HFFc6 (cell line): ENCODE measurements at regions not wholly inside any gene's neighbourhood (a gene's known extent, or its start where the extent isn't known, plus 50 kb on each side); places are given as distances from the start of the nearest gene placed in this dataset.
A peak's percentile ranks its signal among the peaks of the same experiment; 100 is the strongest.

Experiments
- DNase-seq: peaks from one replicate; pipeline ENCODE4 v3.0.0-alpha.2; 2018
- H3K27ac Mint-ChIP-seq: 2 replicates; pipeline ENCODE4 v1.8.0; 2020; ENCODE audit warnings: mild to moderate bottlenecking, mixed read lengths
- H3K27me3 Mint-ChIP-seq: 2 replicates; pipeline ENCODE4 v1.8.0; 2021; ENCODE audit warnings: mild to moderate bottlenecking, moderate library complexity, mixed read lengths; ENCODE audit not compliant: insufficient read depth
- H3K36me3 Mint-ChIP-seq: 2 replicates; pipeline ENCODE4 v1.8.0; 2021; ENCODE audit warnings: low read depth, mixed read lengths
- H3K4me1 Mint-ChIP-seq: 2 replicates; pipeline ENCODE4 v1.8.0; 2020; ENCODE audit warnings: low read depth, mixed read lengths
- H3K4me3 Mint-ChIP-seq: 2 replicates; pipeline ENCODE4 v1.8.0; 2020; ENCODE audit warnings: mild to moderate bottlenecking, moderate library complexity, mixed read lengths
- H3K9me3 Mint-ChIP-seq: 2 replicates; pipeline ENCODE4 v1.8.0; 2020; ENCODE audit warnings: mild to moderate bottlenecking, mixed read lengths
- TF ChIP-seq, protein P1 (sequence below): fragments of 200-600 bp; sonication (generic); IDR thresholded peaks from 2 replicates; pipeline ENCODE4 v1.5.0; 2021; ENCODE audit warnings: antibody characterized with exemption, mild to moderate bottlenecking

GRCh38 chr1:238239343-238239742, 348.6 kb upstream of the ZP4 start:
- H3K36me3 Mint-ChIP-seq = no peaks in the 10 kb centered on the region
- peaks cover 22% of the 10 kb centered on the region; the same call in 1 of the 2 replicates for H3K4me1 Mint-ChIP-seq
- no peak overlapping the region for H3K27ac Mint-ChIP-seq
- peaks cover 3% of the 10 kb centered on the region; the same call in 1 of the 2 replicates for H3K9me3 Mint-ChIP-seq
- TF ChIP-seq, protein P1, sequence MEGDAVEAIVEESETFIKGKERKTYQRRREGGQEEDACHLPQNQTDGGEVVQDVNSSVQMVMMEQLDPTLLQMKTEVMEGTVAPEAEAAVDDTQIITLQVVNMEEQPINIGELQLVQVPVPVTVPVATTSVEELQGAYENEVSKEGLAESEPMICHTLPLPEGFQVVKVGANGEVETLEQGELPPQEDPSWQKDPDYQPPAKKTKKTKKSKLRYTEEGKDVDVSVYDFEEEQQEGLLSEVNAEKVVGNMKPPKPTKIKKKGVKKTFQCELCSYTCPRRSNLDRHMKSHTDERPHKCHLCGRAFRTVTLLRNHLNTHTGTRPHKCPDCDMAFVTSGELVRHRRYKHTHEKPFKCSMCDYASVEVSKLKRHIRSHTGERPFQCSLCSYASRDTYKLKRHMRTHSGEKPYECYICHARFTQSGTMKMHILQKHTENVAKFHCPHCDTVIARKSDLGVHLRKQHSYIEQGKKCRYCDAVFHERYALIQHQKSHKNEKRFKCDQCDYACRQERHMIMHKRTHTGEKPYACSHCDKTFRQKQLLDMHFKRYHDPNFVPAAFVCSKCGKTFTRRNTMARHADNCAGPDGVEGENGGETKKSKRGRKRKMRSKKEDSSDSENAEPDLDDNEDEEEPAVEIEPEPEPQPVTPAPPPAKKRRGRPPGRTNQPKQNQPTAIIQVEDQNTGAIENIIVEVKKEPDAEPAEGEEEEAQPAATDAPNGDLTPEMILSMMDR = no peak
- DNase-seq = no peak
- H3K4me3 Mint-ChIP-seq = no peak overlapping the region
- no peaks in the 10 kb centered on the region for H3K27me3 Mint-ChIP-seq

GRCh38 chr1:238233966-238234365, 343.2 kb upstream of the ZP4 start:
- TF ChIP-seq, protein P1 = no peak
- DNase-seq = no peak
- no peak overlapping the region for H3K27ac Mint-ChIP-seq
- no peak overlapping the region for H3K4me3 Mint-ChIP-seq
- H3K4me1 Mint-ChIP-seq = peaks cover 9% of the 10 kb centered on the region; the same call in 1 of the 2 replicates
- no peaks in the 10 kb centered on the region for H3K36me3 Mint-ChIP-seq
- H3K27me3 Mint-ChIP-seq = no peaks in the 10 kb centered on the region
- H3K9me3 Mint-ChIP-seq = peaks cover 3% of the 10 kb centered on the region; the same call in 1 of the 2 replicates

DNA sequence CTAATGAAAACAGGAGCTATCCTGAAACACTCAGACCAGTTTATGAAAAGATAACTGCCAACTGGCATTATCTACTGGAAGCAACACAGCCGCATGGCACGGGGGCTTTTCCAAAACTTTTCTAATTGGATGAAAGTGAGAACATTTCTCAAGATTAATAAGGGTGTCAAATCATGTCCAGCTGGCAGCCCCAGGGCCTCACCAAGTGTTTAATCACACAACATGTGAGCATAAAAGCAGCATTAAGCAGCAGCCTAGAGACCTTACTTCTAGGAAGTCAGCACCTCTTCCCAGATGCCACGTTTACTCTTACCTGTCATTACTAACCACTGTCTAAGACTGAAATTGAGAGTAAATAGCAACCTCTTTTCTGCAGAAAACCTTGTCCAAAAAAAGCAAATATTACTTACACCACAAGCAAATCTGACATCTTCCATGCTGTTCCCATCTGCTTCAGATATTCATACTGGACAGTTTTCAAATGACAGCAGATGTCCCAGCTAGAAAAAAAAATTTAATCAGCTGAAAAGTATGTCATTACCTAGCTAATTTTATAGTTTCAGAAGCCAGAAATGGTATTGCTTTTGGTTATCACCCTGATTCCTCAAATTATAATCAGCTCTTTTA, 341.5 kb upstream of the ZP4 start:
- peak overlapping the region; percentile 13; the same call in 1 of the 2 replicates for H3K4me3 Mint-ChIP-seq
- peaks cover 9% of the 10 kb centered on the region; the same call in 1 of the 2 replicates for H3K4me1 Mint-ChIP-seq

DNA sequence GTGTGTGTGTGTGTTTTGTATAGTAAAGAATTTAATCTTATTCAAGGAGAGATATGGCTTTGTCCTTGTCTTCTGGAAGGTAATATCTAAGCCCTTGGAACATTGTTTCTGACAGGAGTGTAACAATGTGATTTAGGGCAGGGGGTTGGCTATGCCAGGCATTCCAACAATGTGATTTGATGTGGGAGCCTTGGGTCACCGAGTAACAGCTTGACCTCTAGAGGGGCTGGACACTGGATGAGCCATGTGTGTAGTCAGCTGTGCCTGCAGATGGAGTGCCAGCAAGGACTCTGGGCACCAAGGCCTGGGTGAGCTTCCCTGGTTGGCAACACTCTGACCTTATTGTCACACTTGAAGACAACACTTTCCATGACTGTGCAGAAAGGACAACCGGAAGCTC, 336.1 kb upstream of the ZP4 start:
- Mint-ChIP-seq H3K27ac (no peak overlapping the region), H3K4me3 (no peak overlapping the region), H3K9me3 (no peaks in the 10 kb centered on the region; the same call in 1 of the 2 replicates), H3K36me3 (no peaks in the 10 kb centered on the region; the same call in 1 of the 2 replicates), H3K27me3 (no peaks in the 10 kb centered on the region), H3K4me1 (peaks cover 17% of the 10 kb centered on the region)
- TF ChIP-seq, protein P1 = no peak
- DNase-seq = no peak

More for the DNA sequence above, 341.5 kb upstream of the ZP4 start:
- no peak overlapping the region for H3K27ac Mint-ChIP-seq
- H3K27me3 Mint-ChIP-seq = no peaks in the 10 kb centered on the region
- TF ChIP-seq, protein P1 = no peak
- H3K36me3 Mint-ChIP-seq = no peaks in the 10 kb centered on the region
- DNase-seq = no peak
- no peaks in the 10 kb centered on the region; the same call in 1 of the 2 replicates for H3K9me3 Mint-ChIP-seq

DNA sequence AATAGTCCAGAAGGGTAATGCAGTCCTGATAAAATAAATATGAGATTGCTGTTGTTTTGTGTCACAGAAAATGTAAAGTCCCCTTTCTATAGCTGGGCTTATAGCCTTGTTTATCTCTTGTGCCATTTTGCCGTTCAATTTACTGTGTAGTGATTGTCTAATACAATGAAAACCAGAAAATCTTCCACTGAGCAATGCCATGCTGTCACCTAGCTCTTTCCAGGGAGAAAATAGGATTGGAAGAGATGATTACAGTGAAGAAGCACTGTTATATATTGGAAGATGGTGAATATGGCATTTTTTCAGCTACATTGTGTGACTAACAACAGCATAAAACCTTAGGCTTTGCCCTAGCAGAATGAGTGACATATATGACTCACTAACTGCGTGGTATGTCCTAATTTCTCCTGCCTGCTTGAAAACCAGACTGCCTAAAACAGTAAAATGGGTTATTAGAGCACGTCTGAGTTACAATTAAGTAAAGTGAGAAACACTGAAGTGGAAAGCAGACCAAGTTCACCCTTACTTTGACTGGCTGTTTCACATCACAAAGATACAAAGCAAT, 332.4 kb upstream of the ZP4 start:
- Mint-ChIP-seq H3K4me1 (peaks cover 17% of the 10 kb centered on the region), H3K36me3 (no peaks in the 10 kb centered on the region; the same call in 1 of the 2 replicates), H3K27ac (no peak overlapping the region), H3K9me3 (no peaks in the 10 kb centered on the region; the same call in 1 of the 2 replicates), H3K27me3 (no peaks in the 10 kb centered on the region), H3K4me3 (no peak overlapping the region)
- peak; percentile 58 for DNase-seq
- TF ChIP-seq, protein P1 = no peak
